Right cardiac atrium (tissue), 5 donors: ENCODE measurements at regions not wholly inside any gene's neighbourhood (a gene's known extent, or its start where the extent isn't known, plus 50 kb on each side); places are given as distances from the start of the nearest gene placed in this dataset.
"Not testable (repeated sequence)": the region's sequence is repeated elsewhere in the genome, so short reads cannot be mapped to it uniquely, and the experiment has no call there.

ENCODE experiments used
- ATAC-seq, 2 donors: fragments of 200-7000 bp; cut with Tn5 transposase; one replicate each; pipeline versions ENCODE4 v1.8.0 to v1.9.1; 2020; ENCODE audit warnings: moderate library complexity in 2 of 2, mild to moderate bottlenecking in 1 of 2
- DNase-seq, 3 donors: peaks; one replicate each; pipeline ENCODE4 v3.0.0-alpha.2; 2020
- H3K27ac ChIP-seq: one replicate; pipeline ENCODE4 v1.5.1; 2013; ENCODE audit warnings: mild to moderate bottlenecking, low read length, control low read depth, moderate library complexity
- H3K27me3 ChIP-seq: one replicate; pipeline ENCODE4 v1.6.1; 2013; ENCODE audit not compliant: control insufficient read depth, insufficient read depth
- H3K4me1 ChIP-seq: one replicate; pipeline ENCODE4 v1.6.1; 2013; ENCODE audit warnings: low read length; ENCODE audit not compliant: control insufficient read depth, insufficient read depth
- H3K4me3 ChIP-seq: one replicate; pipeline ENCODE4 v1.5.1; 2013; ENCODE audit warnings: low read length, control low read depth
- H3K9me3 ChIP-seq: one replicate; pipeline ENCODE4 v1.6.1; 2013; ENCODE audit warnings: low read length; ENCODE audit not compliant: control insufficient read depth
- WGBS: extraction: QIAGEN DNeasy Blood & Tissue Kit; methylation state at CpG from one replicate; pipeline ENCODE4 v1.1.7; 2013; 5-methylcytosine and 5-hydroxymethylcytosine counted together
- intact Hi-C, 4 donors: fragments of 100-400 bp; cut with DNase I; formaldehyde crosslinking; loops; one replicate each; pipeline versions ENCODE4 v1.11.0 to v1.14.0; 2022 to 2023
- donor health status: healthy with polysubstance abuse.
- donor health status: DM: no; HTN: yes; CAD: no.
- donor health status: DM: no; HTN: no; CAD: no.
- donor health status: DM: no; HTN: yes; CAD: no; lungs with severe emphysema.
- donor health status: DM: yes; HTN: yes; CAD: no.

DNA sequence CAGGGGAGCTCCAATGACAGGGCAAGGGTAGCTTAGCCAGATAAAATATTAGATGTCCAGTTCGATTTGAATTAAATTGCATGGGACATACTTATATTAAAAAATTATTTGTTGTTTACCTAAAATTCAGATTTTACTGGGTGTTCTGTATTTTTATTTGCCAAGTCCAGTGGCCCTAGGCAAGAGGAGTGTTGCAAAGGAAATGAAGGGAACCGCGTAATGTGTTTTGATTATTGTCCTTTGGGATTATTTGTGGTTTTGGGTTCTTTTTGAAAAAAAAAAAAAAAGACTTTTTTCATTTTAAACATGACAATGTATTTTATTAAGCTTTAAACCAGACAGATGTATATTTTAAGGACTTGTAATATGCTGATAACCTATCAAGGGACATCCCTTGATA, 179.3 kb downstream of the C9orf152 start:
- WGBS: 59% methylated on average over 3 of the region's 3 CpGs
- no peak overlapping the region for H3K27ac ChIP-seq

DNA sequence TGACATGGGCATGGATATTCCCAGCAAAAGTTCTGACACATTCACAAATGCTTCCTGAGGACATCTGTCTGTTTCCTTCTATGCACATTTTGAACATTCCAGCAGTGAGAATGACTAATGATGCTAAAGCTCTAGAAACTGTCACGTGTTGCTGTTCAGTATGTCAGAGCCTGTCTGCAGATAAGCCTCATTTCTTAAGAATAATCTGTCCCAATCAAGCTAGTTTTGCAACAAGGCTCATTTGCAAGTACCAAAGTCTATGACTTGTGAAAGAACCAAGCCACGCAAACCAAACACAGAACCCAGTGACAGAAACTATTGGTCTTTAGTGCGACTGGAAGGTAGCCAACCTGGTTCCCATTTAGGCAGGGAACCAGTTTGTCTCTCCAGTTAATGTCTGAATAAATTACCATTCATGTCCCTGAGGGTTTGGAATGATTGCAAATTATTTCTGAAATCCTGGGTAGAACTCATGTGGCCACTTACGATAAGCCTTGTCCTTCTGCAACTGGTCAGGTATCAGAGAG, 178.5 kb downstream of the C9orf152 start:
- 49% methylated on average over 4 of the region's 4 CpGs for WGBS
- intact Hi-C loops: loop anchor here in 1 of 4 donors (10.0 kb wide), 1 partner anchor 65 kb away; no protein-coding TSS in a partner anchor
- Histone ChIP-seq H3K4me1 (peaks cover 6% of the 10 kb centered on the region), H3K4me3 (no peak overlapping the region), H3K27ac (no peak overlapping the region), H3K9me3 (no peaks in the 10 kb centered on the region), H3K27me3 (no peaks in the 10 kb centered on the region)
- no peak for DNase-seq
- peak; percentile 82 to 88 for ATAC-seq

More for the DNA sequence above, 179.3 kb downstream of the C9orf152 start:
- DNase-seq (no peak), ATAC-seq (peak in 1 of 2 donors; percentile 37)
- H3K4me3 ChIP-seq: no peak overlapping the region
- peaks cover 6% of the 10 kb centered on the region for H3K4me1 ChIP-seq
- H3K27me3 ChIP-seq: no peaks in the 10 kb centered on the region
- intact Hi-C loops: loop anchor here in 1 of 4 donors (10.0 kb wide), 1 partner anchor 64 kb away; no protein-coding TSS in a partner anchor
- H3K9me3 ChIP-seq: no peaks in the 10 kb centered on the region

- no peak overlapping the region for H3K4me3 ChIP-seq
- intact Hi-C loops: loop anchor here in 1 of 4 donors (10.0 kb wide), 1 partner anchor 65 kb away; no protein-coding TSS in a partner anchor
- no peak overlapping the region for H3K27ac ChIP-seq
- H3K27me3 ChIP-seq: no peaks in the 10 kb centered on the region
- peaks cover 6% of the 10 kb centered on the region for H3K4me1 ChIP-seq
- no peaks in the 10 kb centered on the region for H3K9me3 ChIP-seq
- ATAC-seq (no peak), DNase-seq (no peak)
- WGBS: 62% methylated on average over 4 of the region's 4 CpGs
These were observed 177.9 kb downstream of the C9orf152 start for GRCh38 chr9:110029956-110030480.

DNA sequence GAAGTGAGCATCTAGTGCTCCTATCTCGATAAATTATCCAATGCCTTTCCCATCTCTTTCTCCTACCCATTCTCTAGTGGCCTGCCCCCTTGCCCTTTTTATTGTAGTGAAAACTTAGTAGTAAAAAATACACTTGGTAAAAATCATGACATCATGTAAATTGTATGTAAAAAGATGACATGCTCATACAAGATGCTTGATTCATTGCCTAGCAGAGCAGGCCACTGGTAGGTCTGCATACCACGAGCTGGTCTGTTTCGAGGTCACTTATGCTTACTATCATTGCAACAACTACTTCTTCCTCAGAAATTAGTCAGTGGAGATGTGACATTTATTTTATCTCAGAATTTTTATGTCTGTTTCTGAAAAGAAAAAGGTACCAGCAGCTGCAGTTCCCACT, 177.3 kb downstream of the C9orf152 start:
- 89% methylated on average over 3 of the region's 3 CpGs for WGBS
- DNase-seq (no peak), ATAC-seq (no peak)
- no peaks in the 10 kb centered on the region for H3K27me3 ChIP-seq
- no peak overlapping the region for H3K4me3 ChIP-seq
- intact Hi-C loops: no loop called here
- no peak overlapping the region for H3K27ac ChIP-seq
- no peaks in the 10 kb centered on the region for H3K9me3 ChIP-seq
- H3K4me1 ChIP-seq: peaks cover 6% of the 10 kb centered on the region

DNA sequence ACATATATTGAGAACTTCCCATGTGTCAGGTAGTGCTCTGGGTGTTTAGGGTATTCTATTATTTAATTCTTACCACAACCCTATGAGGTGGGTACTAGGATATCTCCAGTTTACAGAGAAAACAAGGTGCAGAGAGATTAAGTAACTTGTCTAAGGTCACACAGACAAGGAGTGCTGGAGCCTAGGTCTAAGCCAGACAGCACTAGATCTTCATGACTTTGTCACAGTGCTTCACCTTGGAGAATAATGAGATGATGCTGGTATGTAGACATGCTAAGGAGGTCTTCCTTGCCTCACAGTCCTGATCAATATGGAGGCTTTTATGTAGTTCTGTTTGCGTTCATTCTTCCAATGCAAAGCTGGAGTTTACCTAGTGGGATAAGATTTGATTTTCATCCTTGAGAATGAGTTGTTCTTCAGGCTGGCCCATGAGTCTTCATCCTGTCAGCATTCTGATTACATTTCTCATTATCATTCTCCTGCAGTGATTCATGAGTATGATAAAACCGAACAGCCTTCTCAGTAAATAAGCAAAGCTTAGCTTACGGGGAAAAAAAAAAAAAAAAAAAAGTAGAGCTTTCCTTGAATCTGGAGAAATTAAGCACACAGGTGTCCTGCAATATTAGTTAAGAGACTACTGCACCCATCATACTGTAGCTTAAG, 176.3 kb downstream of the C9orf152 start:
- 90% methylated on average over 3 of the region's 3 CpGs for WGBS
- Histone ChIP-seq H3K27ac (no peak overlapping the region), H3K4me1 (peaks cover 8% of the 10 kb centered on the region), H3K9me3 (no peaks in the 10 kb centered on the region), H3K4me3 (no peak overlapping the region), H3K27me3 (no peaks in the 10 kb centered on the region)
- intact Hi-C loops: no loop called here
- ATAC-seq: no peak
- DNase-seq: no peak

DNA sequence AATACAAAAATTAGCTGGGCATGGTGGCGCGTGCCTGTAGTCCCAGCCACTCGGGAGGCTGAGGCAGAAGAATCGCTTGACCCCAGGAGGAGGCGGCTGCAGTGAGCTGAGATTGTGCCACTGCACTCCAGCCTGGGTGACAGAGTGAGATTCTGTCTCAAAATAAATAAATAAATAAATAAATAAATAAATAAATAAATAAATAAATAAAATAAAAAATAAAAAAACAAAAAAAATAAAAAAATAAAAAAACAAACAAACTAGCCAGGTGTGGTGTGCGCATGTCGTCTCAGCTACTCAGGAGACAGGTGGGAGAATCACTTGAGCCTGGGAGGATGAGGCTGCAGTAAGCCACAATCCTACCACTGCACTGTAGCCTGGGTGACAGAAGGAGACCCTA, 175.4 kb downstream of the C9orf152 start:
- intact Hi-C loops, DNase-seq, H3K9me3 ChIP-seq, H3K27me3 ChIP-seq, H3K4me1 ChIP-seq, H3K4me3 ChIP-seq, ATAC-seq, H3K27ac ChIP-seq: not testable (repeated sequence)
- WGBS: 99% methylated on average over 7 of the region's 7 CpGs

DNA sequence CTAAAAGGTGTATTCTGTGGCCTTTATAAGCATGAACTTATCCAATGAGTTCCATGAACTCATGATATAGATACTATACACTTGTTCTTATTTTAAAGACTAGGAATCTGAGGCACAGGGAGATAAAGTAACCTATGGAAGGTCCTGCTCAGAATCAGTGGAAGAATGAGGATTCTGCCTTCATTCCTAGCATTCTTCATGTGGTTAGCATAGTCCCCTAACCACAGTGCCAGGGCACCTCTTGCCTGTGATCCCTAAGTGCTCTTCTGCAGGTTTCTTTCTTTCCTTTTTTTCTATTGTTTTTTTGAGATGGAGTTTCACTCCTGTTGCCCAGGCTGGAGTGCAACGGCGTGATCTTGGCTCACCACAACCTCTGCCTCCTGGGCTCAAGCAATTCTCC, 174.1 kb downstream of the C9orf152 start:
- H3K27ac ChIP-seq: no peak overlapping the region
- intact Hi-C loops: no loop called here
- peaks cover 8% of the 10 kb centered on the region for H3K4me1 ChIP-seq
- ATAC-seq: no peak
- H3K9me3 ChIP-seq: no peaks in the 10 kb centered on the region
- DNase-seq: no peak
- H3K4me3 ChIP-seq: no peak overlapping the region
- no peaks in the 10 kb centered on the region for H3K27me3 ChIP-seq
- 94% methylated on average over 2 of the region's 2 CpGs for WGBS

DNA sequence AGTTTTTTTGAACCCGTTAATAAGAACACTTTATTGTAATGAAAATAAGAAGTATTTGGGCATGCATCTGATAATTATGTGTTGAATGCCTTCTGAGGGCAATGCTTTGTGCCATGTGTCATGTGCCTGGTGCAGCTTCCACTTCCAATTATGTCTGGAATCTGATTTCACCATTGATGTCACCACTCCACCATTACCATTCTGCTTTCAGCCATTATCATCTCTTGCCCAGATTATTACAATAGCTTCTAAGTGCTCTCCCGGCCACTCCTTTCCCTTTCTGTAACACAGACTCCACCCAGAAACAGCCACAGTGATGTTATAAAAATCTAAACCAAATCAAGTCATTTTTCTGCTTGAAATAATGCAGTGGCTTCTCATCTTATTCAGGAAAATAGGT, 171.7 kb downstream of the C9orf152 start:
- 54% methylated on average over 2 of the region's 2 CpGs for WGBS
- peaks cover 4% of the 10 kb centered on the region for H3K4me1 ChIP-seq
- ATAC-seq (peak; percentile 74 to 88), DNase-seq (no peak)
- intact Hi-C loops: no loop called here
- no peak overlapping the region for H3K4me3 ChIP-seq
- H3K9me3 ChIP-seq: no peaks in the 10 kb centered on the region
- no peaks in the 10 kb centered on the region for H3K27me3 ChIP-seq
- H3K27ac ChIP-seq: peak overlapping the region; percentile 57

GRCh38 chr9:110040788-110041187, 167.2 kb downstream of the C9orf152 start:
- intact Hi-C loops: loop anchor here in 1 of 4 donors (10.0 kb wide), 1 partner anchor 84 kb away; no protein-coding TSS in a partner anchor
- Histone ChIP-seq H3K9me3 (no peaks in the 10 kb centered on the region), H3K27me3 (no peaks in the 10 kb centered on the region), H3K4me1 (peaks cover 7% of the 10 kb centered on the region), H3K4me3 (no peak overlapping the region), H3K27ac (no peak overlapping the region)
- peak; percentile 46 to 70 for ATAC-seq
- no peak for DNase-seq

DNA sequence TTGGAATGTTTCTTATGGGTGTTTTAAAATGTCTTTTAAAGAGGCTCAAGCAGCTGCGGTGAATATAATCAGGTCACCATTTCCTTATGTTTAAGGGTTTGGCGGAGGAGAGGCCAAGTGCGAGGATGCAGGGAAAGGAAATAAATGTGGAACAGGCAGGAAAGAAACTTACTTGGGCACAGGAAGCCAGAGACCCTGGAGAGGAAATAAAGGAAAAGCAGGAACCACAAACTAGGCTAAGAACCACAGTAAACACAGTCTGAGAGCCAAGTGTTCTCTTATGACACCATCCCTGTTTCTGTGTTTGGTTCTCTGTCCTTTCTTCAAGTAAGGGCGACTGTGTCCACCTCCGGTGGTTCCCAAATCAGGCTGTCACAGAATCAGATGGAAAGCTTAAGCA, 166.5 kb downstream of the C9orf152 start:
- H3K4me1 ChIP-seq: peaks cover 7% of the 10 kb centered on the region
- intact Hi-C loops: loop anchor here in 1 of 4 donors (10.0 kb wide), 1 partner anchor 83 kb away; no protein-coding TSS in a partner anchor
- H3K27ac ChIP-seq: peak overlapping the region; percentile 42
- ATAC-seq: peak; percentile 44 to 57
- no peaks in the 10 kb centered on the region for H3K27me3 ChIP-seq
- 63% methylated on average over 5 of the region's 5 CpGs for WGBS
- H3K4me3 ChIP-seq: no peak overlapping the region
- no peaks in the 10 kb centered on the region for H3K9me3 ChIP-seq
- DNase-seq: no peak

DNA sequence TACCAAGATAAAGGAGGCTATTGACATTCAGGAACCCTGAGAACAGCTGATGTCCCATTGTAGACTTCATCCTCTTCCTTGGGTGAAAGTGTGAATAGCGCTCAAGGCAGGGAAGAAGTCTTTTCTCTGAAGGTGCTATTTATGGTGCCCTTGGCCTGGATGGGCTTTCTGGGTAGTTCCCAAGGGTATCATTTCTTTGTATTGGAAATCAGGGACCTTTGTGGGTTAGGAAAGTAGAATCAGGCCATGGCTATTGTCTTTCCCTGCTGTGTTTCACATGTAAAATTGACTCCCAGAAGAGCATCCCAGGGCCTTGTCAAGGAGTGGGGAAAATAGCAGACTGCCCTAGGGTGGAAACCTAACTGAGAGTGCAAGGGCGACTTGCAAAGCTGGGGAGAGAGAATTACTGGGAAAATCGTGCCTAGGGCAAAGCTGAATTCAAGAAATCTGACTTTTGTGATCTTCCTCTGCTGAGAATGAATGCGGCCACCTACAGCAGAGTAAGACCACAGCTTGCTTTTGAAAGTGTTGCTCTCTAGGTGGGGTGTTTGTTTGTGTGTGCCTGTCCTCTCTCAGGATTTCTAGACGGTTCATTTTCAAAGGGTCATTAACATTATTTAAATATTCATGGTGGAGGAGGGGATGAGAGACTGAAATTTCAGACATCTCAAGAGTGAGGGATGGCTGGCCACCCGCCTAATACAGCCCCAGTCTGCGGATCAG, 160.6 kb downstream of the C9orf152 start:
- 58% methylated on average over 7 of the region's 7 CpGs for WGBS
- no peaks in the 10 kb centered on the region for H3K27me3 ChIP-seq
- no peaks in the 10 kb centered on the region for H3K9me3 ChIP-seq
- peaks cover 8% of the 10 kb centered on the region for H3K4me1 ChIP-seq
- ATAC-seq (no peak), DNase-seq (no peak)
- intact Hi-C loops: loop anchor here in 2 of 4 donors (5.0 to 10.0 kb wide), 2 partner anchors 77 to 135 kb away; no protein-coding TSS in a partner anchor
- H3K27ac ChIP-seq: no peak overlapping the region
- no peak overlapping the region for H3K4me3 ChIP-seq
